IPS-15b (cell line): ENCODE measurements at regions not wholly inside any gene's neighbourhood (a gene's known extent, or its start where the extent isn't known, plus 50 kb on each side); places are given as distances from the start of the nearest gene placed in this dataset.

Source experiments
- H3K27me3 ChIP-seq: one replicate; pipeline ENCODE4 v1.6.1; 2013; ENCODE audit warnings: low read length; ENCODE audit not compliant: control insufficient read depth, insufficient read depth
- H3K36me3 ChIP-seq: one replicate; pipeline ENCODE4 v1.6.1; 2013; ENCODE audit warnings: low read length; ENCODE audit not compliant: control insufficient read depth, insufficient read depth
- H3K4me1 ChIP-seq: one replicate; pipeline ENCODE4 v1.6.1; 2013; ENCODE audit warnings: mild to moderate bottlenecking, low read length; ENCODE audit not compliant: control insufficient read depth, insufficient read depth
- H3K4me3 ChIP-seq: one replicate; pipeline ENCODE4 v1.5.1; 2013; ENCODE audit warnings: low read depth, low read length
- H3K9ac ChIP-seq: one replicate; pipeline ENCODE4 v1.6.1; 2013; ENCODE audit warnings: low read depth, mild to moderate bottlenecking, low read length
- H3K9me3 ChIP-seq: one replicate; pipeline ENCODE4 v1.6.1; 2013; ENCODE audit warnings: mild to moderate bottlenecking, low read length; ENCODE audit not compliant: control insufficient read depth, insufficient read depth

- Histone ChIP-seq H3K9ac (no peak overlapping the region), H3K27me3 (no peaks in the 10 kb centered on the region), H3K36me3 (no peaks in the 10 kb centered on the region), H3K4me3 (no peak overlapping the region), H3K9me3 (no peaks in the 10 kb centered on the region), H3K4me1 (no peaks in the 10 kb centered on the region)
These were observed 119.9 kb upstream of the CST7 start for GRCh38 chr20:24828992-24829648.

- no peaks in the 10 kb centered on the region for H3K27me3 ChIP-seq
- H3K4me1 ChIP-seq, result no peaks in the 10 kb centered on the region
- H3K36me3 ChIP-seq, result no peaks in the 10 kb centered on the region
- H3K9me3 ChIP-seq, result no peaks in the 10 kb centered on the region
- H3K4me3 ChIP-seq, result no peak overlapping the region
- no peak overlapping the region for H3K9ac ChIP-seq
These were observed 119.3 kb upstream of the CST7 start for GRCh38 chr20:24829649-24830370.

GRCh38 chr20:24830649-24831048, 118.4 kb upstream of the CST7 start:
- Histone ChIP-seq H3K27me3 (no peaks in the 10 kb centered on the region), H3K4me1 (no peaks in the 10 kb centered on the region)

GRCh38 chr20:24831232-24831631, 117.8 kb upstream of the CST7 start:
- no peaks in the 10 kb centered on the region for H3K9me3 ChIP-seq
- H3K27me3 ChIP-seq, result no peaks in the 10 kb centered on the region
- no peaks in the 10 kb centered on the region for H3K36me3 ChIP-seq

More at GRCh38 chr20:24830649-24831048, 118.4 kb upstream of the CST7 start:
- Histone ChIP-seq H3K36me3 (no peaks in the 10 kb centered on the region), H3K4me3 (no peak overlapping the region), H3K9ac (no peak overlapping the region), H3K9me3 (no peaks in the 10 kb centered on the region)

GRCh38 chr20:24832518-24832917, 116.6 kb upstream of the CST7 start:
- Histone ChIP-seq H3K4me1 (no peaks in the 10 kb centered on the region), H3K27me3 (no peaks in the 10 kb centered on the region), H3K36me3 (no peaks in the 10 kb centered on the region), H3K4me3 (no peak overlapping the region), H3K9me3 (no peaks in the 10 kb centered on the region), H3K9ac (no peak overlapping the region)

More at GRCh38 chr20:24831232-24831631, 117.8 kb upstream of the CST7 start:
- Histone ChIP-seq H3K9ac (no peak overlapping the region), H3K4me3 (no peak overlapping the region), H3K4me1 (no peaks in the 10 kb centered on the region)

- H3K4me1 ChIP-seq, result no peaks in the 10 kb centered on the region
- H3K4me3 ChIP-seq, result no peak overlapping the region
- no peaks in the 10 kb centered on the region for H3K36me3 ChIP-seq
- H3K9ac ChIP-seq, result no peak overlapping the region
- H3K9me3 ChIP-seq, result no peaks in the 10 kb centered on the region
- H3K27me3 ChIP-seq, result no peaks in the 10 kb centered on the region
These were observed 115.5 kb upstream of the CST7 start for GRCh38 chr20:24833592-24833991.

GRCh38 chr20:24834310-24834709, 114.8 kb upstream of the CST7 start:
- no peaks in the 10 kb centered on the region for H3K27me3 ChIP-seq
- H3K9me3 ChIP-seq, result no peaks in the 10 kb centered on the region
- H3K9ac ChIP-seq, result no peak overlapping the region
- no peak overlapping the region for H3K4me3 ChIP-seq
- H3K4me1 ChIP-seq, result no peaks in the 10 kb centered on the region
- no peaks in the 10 kb centered on the region for H3K36me3 ChIP-seq

GRCh38 chr20:24835195-24835594, 113.9 kb upstream of the CST7 start:
- H3K4me3 ChIP-seq, result no peak overlapping the region
- no peaks in the 10 kb centered on the region for H3K9me3 ChIP-seq
- H3K4me1 ChIP-seq, result no peaks in the 10 kb centered on the region
- no peaks in the 10 kb centered on the region for H3K27me3 ChIP-seq
- H3K36me3 ChIP-seq, result no peaks in the 10 kb centered on the region
- H3K9ac ChIP-seq, result no peak overlapping the region

- Histone ChIP-seq H3K36me3 (no peaks in the 10 kb centered on the region), H3K4me1 (no peaks in the 10 kb centered on the region), H3K9me3 (no peaks in the 10 kb centered on the region), H3K9ac (no peak overlapping the region), H3K4me3 (no peak overlapping the region), H3K27me3 (no peaks in the 10 kb centered on the region)
These were observed 113.0 kb upstream of the CST7 start for GRCh38 chr20:24836041-24836533.

GRCh38 chr20:24836661-24837299, 112.3 kb upstream of the CST7 start:
- H3K27me3 ChIP-seq, result no peaks in the 10 kb centered on the region
- no peaks in the 10 kb centered on the region for H3K9me3 ChIP-seq
- H3K4me3 ChIP-seq, result no peak overlapping the region
- no peaks in the 10 kb centered on the region for H3K36me3 ChIP-seq
- no peaks in the 10 kb centered on the region for H3K4me1 ChIP-seq
- H3K9ac ChIP-seq, result no peak overlapping the region

- no peaks in the 10 kb centered on the region for H3K27me3 ChIP-seq
- no peaks in the 10 kb centered on the region for H3K9me3 ChIP-seq
- H3K9ac ChIP-seq, result no peak overlapping the region
- no peak overlapping the region for H3K4me3 ChIP-seq
- no peaks in the 10 kb centered on the region for H3K4me1 ChIP-seq
- no peaks in the 10 kb centered on the region for H3K36me3 ChIP-seq
These were observed 111.2 kb upstream of the CST7 start for GRCh38 chr20:24837781-24838450.
